ENCODE measurements at regions not wholly inside any gene's neighbourhood (a gene's known extent, or its start where the extent isn't known, plus 50 kb on each side); places are given as distances from the start of the nearest gene placed in this dataset.
"Not testable (repeated sequence)": the region's sequence is repeated elsewhere in the genome, so short reads cannot be mapped to it uniquely, and the experiment has no call there.

GRCh38 chr1:198842686-198843085 lies 203.8 kb downstream of the PTPRC start:
- WGBS, result 96% methylated on average over 2 of the region's 2 CpGs
- Histone ChIP-seq H3K9me3 (ENCODE audit: insufficient read depth, low read depth, low read length) (no peaks in the 10 kb centered on the region), H3K27ac (ENCODE audit: low read depth, low read length) (no peak overlapping the region), H3K36me3 (ENCODE audit: insufficient read depth, low read length) (no peaks in the 10 kb centered on the region), H3K27me3 (ENCODE audit: insufficient read depth, low read length) (no peaks in the 10 kb centered on the region), H3K4me1 (ENCODE audit: insufficient read depth, low read length) (no peaks in the 10 kb centered on the region), H3K4me3 (ENCODE audit: low read length) (no peak overlapping the region), H3K9ac (ENCODE audit: low read depth, low read length) (no peak overlapping the region)

GRCh38 chr1:198845271-198845670 lies 206.4 kb downstream of the PTPRC start:
- H3K27ac ChIP-seq (ENCODE audit: low read depth, low read length), result no peak overlapping the region
- no peaks in the 10 kb centered on the region for H3K36me3 ChIP-seq (ENCODE audit: insufficient read depth, low read length)
- no peaks in the 10 kb centered on the region for H3K27me3 ChIP-seq (ENCODE audit: insufficient read depth, low read length)
- no peak overlapping the region for H3K4me3 ChIP-seq (ENCODE audit: low read length)
- H3K9me3 ChIP-seq (ENCODE audit: insufficient read depth, low read depth, low read length), result no peaks in the 10 kb centered on the region
- H3K9ac ChIP-seq (ENCODE audit: low read depth, low read length), result no peak overlapping the region
- 91% methylated on average over 2 of the region's 2 CpGs for WGBS
- H3K4me1 ChIP-seq (ENCODE audit: insufficient read depth, low read length), result no peaks in the 10 kb centered on the region

GRCh38 chr1:198845851-198846250 lies 207.0 kb downstream of the PTPRC start:
- WGBS, result 97% methylated on average over 4 of the region's 4 CpGs
- H3K36me3 ChIP-seq (ENCODE audit: insufficient read depth, low read length), result no peaks in the 10 kb centered on the region
- no peaks in the 10 kb centered on the region for H3K4me1 ChIP-seq (ENCODE audit: insufficient read depth, low read length)
- no peak overlapping the region for H3K9ac ChIP-seq (ENCODE audit: low read depth, low read length)
- H3K9me3 ChIP-seq (ENCODE audit: insufficient read depth, low read depth, low read length), result no peaks in the 10 kb centered on the region
- H3K4me3 ChIP-seq (ENCODE audit: low read length), result no peak overlapping the region
- no peaks in the 10 kb centered on the region for H3K27me3 ChIP-seq (ENCODE audit: insufficient read depth, low read length)
- H3K27ac ChIP-seq (ENCODE audit: low read depth, low read length), result no peak overlapping the region

GRCh38 chr1:198846556-198846955 lies 207.7 kb downstream of the PTPRC start:
- Histone ChIP-seq H3K27me3 (ENCODE audit: insufficient read depth, low read length) (no peaks in the 10 kb centered on the region), H3K4me1 (ENCODE audit: insufficient read depth, low read length) (no peaks in the 10 kb centered on the region), H3K9ac (ENCODE audit: low read depth, low read length) (no peak overlapping the region), H3K9me3 (ENCODE audit: insufficient read depth, low read depth, low read length) (no peaks in the 10 kb centered on the region), H3K4me3 (ENCODE audit: low read length) (no peak overlapping the region), H3K36me3 (ENCODE audit: insufficient read depth, low read length) (no peaks in the 10 kb centered on the region), H3K27ac (ENCODE audit: low read depth, low read length) (no peak overlapping the region)
- 94% methylated on average over 2 of the region's 2 CpGs for WGBS

GRCh38 chr1:198848206-198848605 lies 209.4 kb downstream of the PTPRC start:
- Histone ChIP-seq H3K27me3 (ENCODE audit: insufficient read depth, low read length) (no peaks in the 10 kb centered on the region), H3K9me3 (ENCODE audit: insufficient read depth, low read depth, low read length) (no peaks in the 10 kb centered on the region), H3K4me1 (ENCODE audit: insufficient read depth, low read length) (no peaks in the 10 kb centered on the region), H3K36me3 (ENCODE audit: insufficient read depth, low read length) (no peaks in the 10 kb centered on the region), H3K9ac (ENCODE audit: low read depth, low read length) (no peak overlapping the region), H3K4me3 (ENCODE audit: low read length) (no peak overlapping the region), H3K27ac (ENCODE audit: low read depth, low read length) (no peak overlapping the region)
- WGBS, result 95% methylated on average over 1 of the region's 1 CpG

- no peak overlapping the region for H3K9ac ChIP-seq (ENCODE audit: low read depth, low read length)
- no peak overlapping the region for H3K4me3 ChIP-seq (ENCODE audit: low read length)
- H3K36me3 ChIP-seq (ENCODE audit: insufficient read depth, low read length), result no peaks in the 10 kb centered on the region
- no peaks in the 10 kb centered on the region for H3K4me1 ChIP-seq (ENCODE audit: insufficient read depth, low read length)
- no peaks in the 10 kb centered on the region for H3K9me3 ChIP-seq (ENCODE audit: insufficient read depth, low read depth, low read length)
- H3K27ac ChIP-seq (ENCODE audit: low read depth, low read length), result no peak overlapping the region
- 89% methylated on average over 1 of the region's 1 CpG for WGBS
- no peaks in the 10 kb centered on the region for H3K27me3 ChIP-seq (ENCODE audit: insufficient read depth, low read length)
Measured at GRCh38 chr1:198848649-198849048, 209.8 kb downstream of the PTPRC start.

GRCh38 chr1:198849093-198849492 lies 210.3 kb downstream of the PTPRC start:
- H3K4me3 ChIP-seq (ENCODE audit: low read length), result no peak overlapping the region
- no peak overlapping the region for H3K9ac ChIP-seq (ENCODE audit: low read depth, low read length)

GRCh38 chr1:198850196-198850595 lies 211.4 kb downstream of the PTPRC start:
- Histone ChIP-seq H3K9ac (ENCODE audit: low read depth, low read length) (no peak overlapping the region), H3K9me3 (ENCODE audit: insufficient read depth, low read depth, low read length) (no peaks in the 10 kb centered on the region), H3K36me3 (ENCODE audit: insufficient read depth, low read length) (no peaks in the 10 kb centered on the region), H3K27ac (ENCODE audit: low read depth, low read length) (no peak overlapping the region), H3K4me1 (ENCODE audit: insufficient read depth, low read length) (no peaks in the 10 kb centered on the region), H3K27me3 (ENCODE audit: insufficient read depth, low read length) (no peaks in the 10 kb centered on the region), H3K4me3 (ENCODE audit: low read length) (no peak overlapping the region)
- WGBS, result 94% methylated on average over 1 of the region's 1 CpG

More at GRCh38 chr1:198849093-198849492, 210.3 kb downstream of the PTPRC start:
- no peaks in the 10 kb centered on the region for H3K4me1 ChIP-seq (ENCODE audit: insufficient read depth, low read length)
- H3K27ac ChIP-seq (ENCODE audit: low read depth, low read length), result no peak overlapping the region
- no peaks in the 10 kb centered on the region for H3K27me3 ChIP-seq (ENCODE audit: insufficient read depth, low read length)
- H3K9me3 ChIP-seq (ENCODE audit: insufficient read depth, low read depth, low read length), result no peaks in the 10 kb centered on the region
- 100% methylated on average over 1 of the region's 2 CpGs for WGBS
- H3K36me3 ChIP-seq (ENCODE audit: insufficient read depth, low read length), result no peaks in the 10 kb centered on the region

- H3K36me3 ChIP-seq (ENCODE audit: insufficient read depth, low read length); H3K9me3 ChIP-seq (ENCODE audit: insufficient read depth, low read depth, low read length): not testable (repeated sequence)
Measured at GRCh38 chr1:198850966-198851365, 212.1 kb downstream of the PTPRC start.

GRCh38 chr1:198856601-198857000 lies 217.8 kb downstream of the PTPRC start:
- H3K9ac ChIP-seq (ENCODE audit: low read depth, low read length), result no peak overlapping the region
- no peak overlapping the region for H3K27ac ChIP-seq (ENCODE audit: low read depth, low read length)
- 87% methylated on average over 2 of the region's 2 CpGs for WGBS
- H3K4me1 ChIP-seq (ENCODE audit: insufficient read depth, low read length), result no peaks in the 10 kb centered on the region
- H3K9me3 ChIP-seq (ENCODE audit: insufficient read depth, low read depth, low read length), result no peaks in the 10 kb centered on the region
- H3K36me3 ChIP-seq (ENCODE audit: insufficient read depth, low read length), result no peaks in the 10 kb centered on the region
- no peaks in the 10 kb centered on the region for H3K27me3 ChIP-seq (ENCODE audit: insufficient read depth, low read length)
- no peak overlapping the region for H3K4me3 ChIP-seq (ENCODE audit: low read length)

More at GRCh38 chr1:198850966-198851365, 212.1 kb downstream of the PTPRC start:
- H3K27me3 ChIP-seq (ENCODE audit: insufficient read depth, low read length); H3K4me1 ChIP-seq (ENCODE audit: insufficient read depth, low read length); H3K9ac ChIP-seq (ENCODE audit: low read depth, low read length); H3K4me3 ChIP-seq (ENCODE audit: low read length); H3K27ac ChIP-seq (ENCODE audit: low read depth, low read length): not testable (repeated sequence)
- 97% methylated on average over 4 of the region's 5 CpGs for WGBS

- H3K4me3 ChIP-seq (ENCODE audit: low read length), result no peak overlapping the region
- H3K9me3 ChIP-seq (ENCODE audit: insufficient read depth, low read depth, low read length), result no peaks in the 10 kb centered on the region
- H3K27me3 ChIP-seq (ENCODE audit: insufficient read depth, low read length), result no peaks in the 10 kb centered on the region
- WGBS, result 100% methylated on average over 1 of the region's 2 CpGs
- H3K4me1 ChIP-seq (ENCODE audit: insufficient read depth, low read length), result no peaks in the 10 kb centered on the region
- H3K36me3 ChIP-seq (ENCODE audit: insufficient read depth, low read length), result no peaks in the 10 kb centered on the region
- no peak overlapping the region for H3K27ac ChIP-seq (ENCODE audit: low read depth, low read length)
- no peak overlapping the region for H3K9ac ChIP-seq (ENCODE audit: low read depth, low read length)
Measured at GRCh38 chr1:198858033-198858432, 219.2 kb downstream of the PTPRC start.

- 100% methylated on average over 1 of the region's 2 CpGs for WGBS
- H3K9ac ChIP-seq (ENCODE audit: low read depth, low read length), result no peak overlapping the region
- no peaks in the 10 kb centered on the region for H3K27me3 ChIP-seq (ENCODE audit: insufficient read depth, low read length)
- H3K4me1 ChIP-seq (ENCODE audit: insufficient read depth, low read length), result no peaks in the 10 kb centered on the region
- no peak overlapping the region for H3K4me3 ChIP-seq (ENCODE audit: low read length)
- no peak overlapping the region for H3K27ac ChIP-seq (ENCODE audit: low read depth, low read length)
- H3K9me3 ChIP-seq (ENCODE audit: insufficient read depth, low read depth, low read length), result no peaks in the 10 kb centered on the region
- H3K36me3 ChIP-seq (ENCODE audit: insufficient read depth, low read length), result no peaks in the 10 kb centered on the region
Measured at GRCh38 chr1:198860371-198860770, 221.5 kb downstream of the PTPRC start.

Data from HUES64 (cell line).